ENCODE measurements at regions not wholly inside any gene's neighbourhood (a gene's known extent, or its start where the extent isn't known, plus 50 kb on each side); places are given as distances from the start of the nearest gene placed in this dataset.

DNA sequence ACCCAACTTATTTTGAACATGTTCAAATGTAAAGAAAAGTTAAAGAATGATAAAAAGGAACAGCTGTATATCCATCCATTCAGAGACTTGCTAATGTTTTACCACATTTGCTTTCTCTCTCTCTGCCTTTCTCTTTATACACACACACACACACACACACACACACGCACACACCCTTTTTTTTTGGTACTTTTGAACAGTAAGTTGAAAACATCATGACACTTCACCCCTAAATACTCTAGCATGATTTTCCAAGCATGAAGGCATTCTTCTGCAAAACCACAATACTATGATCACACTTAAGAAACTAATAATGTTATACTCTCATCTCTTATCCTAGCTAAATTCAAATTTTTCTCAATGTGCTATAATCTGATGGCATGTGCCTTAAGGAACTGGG lies 192.3 kb downstream of the UTRN start:
- Histone ChIP-seq H3K9me3 (ENCODE audit: low read length) (no peaks in the 10 kb centered on the region), H3K36me3 (replicated peaks in 1 of 2; ENCODE audit: control insufficient read depth in 1 of 2, insufficient read depth in 2 of 2, low read length in 2 of 2) (peaks cover 39 to 76% of the 10 kb centered on the region in 2 experiments), H3K4me2 (ENCODE audit: low read depth, low read length) (no peak overlapping the region), H3K79me2 (ENCODE audit: insufficient read depth, low read length) (no peaks in the 10 kb centered on the region), H3K27me3 (ENCODE audit: control insufficient read depth in 1 of 2, insufficient read depth in 2 of 2, low read length in 2 of 2) (no peaks in the 10 kb centered on the region), H3K4me1 (ENCODE audit: insufficient read depth, low read length) (peaks cover 9% of the 10 kb centered on the region), H2AFZ (ENCODE audit: low read length) (no peak overlapping the region), H3K9ac (ENCODE audit: insufficient read depth, low read depth, low read length) (no peak overlapping the region), H3K4me3 (replicated peaks in 1 of 3; ENCODE audit: insufficient read depth in 1 of 3, low read depth in 2 of 3, low read length in 3 of 3) (no peak overlapping the region), H3K27ac (ENCODE audit: extremely low read length, insufficient read depth, low read length) (no peak overlapping the region), H4K20me1 (ENCODE audit: insufficient read depth, low read length) (no peaks in the 10 kb centered on the region)
- TF ChIP-seq, protein P1, sequence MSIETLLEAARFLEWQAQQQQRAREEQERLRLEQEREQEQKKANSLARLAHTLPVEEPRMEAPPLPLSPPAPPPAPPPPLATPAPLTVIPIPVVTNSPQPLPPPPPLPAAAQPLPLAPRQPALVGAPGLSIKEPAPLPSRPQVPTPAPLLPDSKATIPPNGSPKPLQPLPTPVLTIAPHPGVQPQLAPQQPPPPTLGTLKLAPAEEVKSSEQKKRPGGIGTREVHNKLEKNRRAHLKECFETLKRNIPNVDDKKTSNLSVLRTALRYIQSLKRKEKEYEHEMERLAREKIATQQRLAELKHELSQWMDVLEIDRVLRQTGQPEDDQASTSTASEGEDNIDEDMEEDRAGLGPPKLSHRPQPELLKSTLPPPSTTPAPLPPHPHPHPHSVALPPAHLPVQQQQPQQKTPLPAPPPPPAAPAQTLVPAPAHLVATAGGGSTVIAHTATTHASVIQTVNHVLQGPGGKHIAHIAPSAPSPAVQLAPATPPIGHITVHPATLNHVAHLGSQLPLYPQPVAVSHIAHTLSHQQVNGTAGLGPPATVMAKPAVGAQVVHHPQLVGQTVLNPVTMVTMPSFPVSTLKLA (IDR thresholded peaks at IDR 0.05) = peak; percentile 23; the same call in 1 of the 2 replicates
- TF ChIP-seq, protein P2, sequence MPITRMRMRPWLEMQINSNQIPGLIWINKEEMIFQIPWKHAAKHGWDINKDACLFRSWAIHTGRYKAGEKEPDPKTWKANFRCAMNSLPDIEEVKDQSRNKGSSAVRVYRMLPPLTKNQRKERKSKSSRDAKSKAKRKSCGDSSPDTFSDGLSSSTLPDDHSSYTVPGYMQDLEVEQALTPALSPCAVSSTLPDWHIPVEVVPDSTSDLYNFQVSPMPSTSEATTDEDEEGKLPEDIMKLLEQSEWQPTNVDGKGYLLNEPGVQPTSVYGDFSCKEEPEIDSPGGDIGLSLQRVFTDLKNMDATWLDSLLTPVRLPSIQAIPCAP (CRISPR knock-in tag; IDR thresholded peaks at IDR 0.05; ENCODE audit: low read depth) = no peak
- ATAC-seq = no peak
- no peak for DNase-seq (ENCODE audit: low spot score)
- in situ Hi-C loops (cut with HindIII; ENCODE audit: extremely low pct_ligation_motif_present, low pct_unique_long_range_greater_than_20kb) = no loop called here
- POLR2A ChIA-PET = no interaction called here
- no TSS peak for BruUV-seq (replicated peaks)
- CTCF ChIA-PET (ENCODE audit: low intra/inter-chr PET ratio, low total read pairs) = no interaction called here
- FAIRE-seq = no peak
- 83% methylated on average over 1 of the region's 1 CpG for whole genome bisulfite sequencing (ENCODE audit: low lambda C conversion rate)
- intact Hi-C loops (cut with micrococcal nuclease; ENCODE audit: unreplicated experiment) = no loop called here

DNA sequence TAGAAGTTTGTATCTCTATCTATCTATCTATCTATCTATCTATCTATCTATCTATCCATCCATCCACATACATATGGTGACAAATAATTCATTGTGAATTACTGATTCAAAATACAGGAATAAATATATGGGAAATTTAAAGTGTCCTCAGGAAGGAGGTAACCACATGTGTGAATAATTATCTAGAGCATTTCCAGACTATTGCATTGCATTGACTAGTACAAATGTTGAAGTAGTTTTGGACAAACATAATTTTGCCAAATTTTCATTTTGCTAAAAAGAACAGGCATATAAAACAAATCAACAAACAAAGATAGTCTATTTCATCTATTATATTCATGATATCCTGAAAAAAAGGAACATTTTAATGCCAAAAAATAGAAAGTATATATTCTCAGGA lies 192.7 kb downstream of the UTRN start:
- CTCF ChIA-PET (ENCODE audit: low intra/inter-chr PET ratio, low total read pairs) = no interaction called here
- FAIRE-seq = no peak
- intact Hi-C loops (cut with micrococcal nuclease; ENCODE audit: unreplicated experiment) = no loop called here

More for the DNA sequence above, 192.7 kb downstream of the UTRN start:
- H3K4me1 ChIP-seq (ENCODE audit: insufficient read depth, low read length) = peaks cover 13% of the 10 kb centered on the region
- BruUV-seq (replicated peaks) = no TSS peak
- H3K27me3 ChIP-seq (ENCODE audit: control insufficient read depth in 1 of 2, insufficient read depth in 2 of 2, low read length in 2 of 2) = no peaks in the 10 kb centered on the region
- H3K4me3 ChIP-seq (replicated peaks in 1 of 3; ENCODE audit: insufficient read depth in 1 of 3, low read depth in 2 of 3, low read length in 3 of 3) = no peak overlapping the region
- in situ Hi-C loops (cut with HindIII; ENCODE audit: extremely low pct_ligation_motif_present, low pct_unique_long_range_greater_than_20kb) = no loop called here
- POLR2A ChIA-PET = no interaction called here
- DNase-seq (ENCODE audit: low spot score) (no peak), ATAC-seq (no peak)
- TF ChIP-seq ZNF225 (CRISPR knock-in tag; IDR thresholded peaks at IDR 0.05) (no peak), BRD4 (CRISPR knock-in tag; IDR thresholded peaks at IDR 0.05) (no peak), TAF15 (IDR thresholded peaks at IDR 0.05; ENCODE audit: low read depth, low read length, poor library complexity, severe bottlenecking) (no peak), FOXK2 (IDR thresholded peaks at IDR 0.05) (no peak), HMG20B (CRISPR knock-in tag; conservative IDR thresholded peaks at IDR 0.05) (no peak), RFXANK (CRISPR knock-in tag; IDR thresholded peaks at IDR 0.05) (no peak)
- TF ChIP-seq, protein P3, sequence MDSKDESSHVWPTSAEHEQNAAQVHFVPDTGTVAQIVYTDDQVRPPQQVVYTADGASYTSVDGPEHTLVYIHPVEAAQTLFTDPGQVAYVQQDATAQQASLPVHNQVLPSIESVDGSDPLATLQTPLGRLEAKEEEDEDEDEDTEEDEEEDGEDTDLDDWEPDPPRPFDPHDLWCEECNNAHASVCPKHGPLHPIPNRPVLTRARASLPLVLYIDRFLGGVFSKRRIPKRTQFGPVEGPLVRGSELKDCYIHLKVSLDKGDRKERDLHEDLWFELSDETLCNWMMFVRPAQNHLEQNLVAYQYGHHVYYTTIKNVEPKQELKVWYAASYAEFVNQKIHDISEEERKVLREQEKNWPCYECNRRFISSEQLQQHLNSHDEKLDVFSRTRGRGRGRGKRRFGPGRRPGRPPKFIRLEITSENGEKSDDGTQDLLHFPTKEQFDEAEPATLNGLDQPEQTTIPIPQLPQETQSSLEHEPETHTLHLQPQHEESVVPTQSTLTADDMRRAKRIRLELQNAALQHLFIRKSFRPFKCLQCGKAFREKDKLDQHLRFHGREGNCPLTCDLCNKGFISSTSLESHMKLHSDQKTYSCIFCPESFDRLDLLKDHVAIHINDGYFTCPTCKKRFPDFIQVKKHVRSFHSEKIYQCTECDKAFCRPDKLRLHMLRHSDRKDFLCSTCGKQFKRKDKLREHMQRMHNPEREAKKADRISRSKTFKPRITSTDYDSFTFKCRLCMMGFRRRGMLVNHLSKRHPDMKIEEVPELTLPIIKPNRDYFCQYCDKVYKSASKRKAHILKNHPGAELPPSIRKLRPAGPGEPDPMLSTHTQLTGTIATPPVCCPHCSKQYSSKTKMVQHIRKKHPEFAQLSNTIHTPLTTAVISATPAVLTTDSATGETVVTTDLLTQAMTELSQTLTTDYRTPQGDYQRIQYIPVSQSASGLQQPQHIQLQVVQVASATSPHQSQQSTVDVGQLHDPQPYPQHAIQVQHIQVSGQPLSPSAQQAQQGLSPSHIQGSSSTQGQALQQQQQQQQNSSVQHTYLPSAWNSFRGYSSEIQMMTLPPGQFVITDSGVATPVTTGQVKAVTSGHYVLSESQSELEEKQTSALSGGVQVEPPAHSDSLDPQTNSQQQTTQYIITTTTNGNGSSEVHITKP (CRISPR knock-in tag; IDR thresholded peaks at IDR 0.05; ENCODE audit: low read depth) = no peak
- TF ChIP-seq, protein P4, sequence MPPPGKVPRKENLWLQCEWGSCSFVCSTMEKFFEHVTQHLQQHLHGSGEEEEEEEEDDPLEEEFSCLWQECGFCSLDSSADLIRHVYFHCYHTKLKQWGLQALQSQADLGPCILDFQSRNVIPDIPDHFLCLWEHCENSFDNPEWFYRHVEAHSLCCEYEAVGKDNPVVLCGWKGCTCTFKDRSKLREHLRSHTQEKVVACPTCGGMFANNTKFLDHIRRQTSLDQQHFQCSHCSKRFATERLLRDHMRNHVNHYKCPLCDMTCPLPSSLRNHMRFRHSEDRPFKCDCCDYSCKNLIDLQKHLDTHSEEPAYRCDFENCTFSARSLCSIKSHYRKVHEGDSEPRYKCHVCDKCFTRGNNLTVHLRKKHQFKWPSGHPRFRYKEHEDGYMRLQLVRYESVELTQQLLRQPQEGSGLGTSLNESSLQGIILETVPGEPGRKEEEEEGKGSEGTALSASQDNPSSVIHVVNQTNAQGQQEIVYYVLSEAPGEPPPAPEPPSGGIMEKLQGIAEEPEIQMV (CRISPR knock-in tag; IDR thresholded peaks at IDR 0.05; ENCODE audit: low read depth) = no peak
- no peak overlapping the region for H3K27ac ChIP-seq (ENCODE audit: extremely low read length, insufficient read depth, low read length)
- peaks cover 37 to 75% of the 10 kb centered on the region in 2 experiments for H3K36me3 ChIP-seq (replicated peaks in 1 of 2; ENCODE audit: control insufficient read depth in 1 of 2, insufficient read depth in 2 of 2, low read length in 2 of 2)
- H4K20me1 ChIP-seq (ENCODE audit: insufficient read depth, low read length) = no peaks in the 10 kb centered on the region
- no peak overlapping the region for H2AFZ ChIP-seq (ENCODE audit: low read length)
- H3K9me3 ChIP-seq (ENCODE audit: low read length) = no peaks in the 10 kb centered on the region
- no peak overlapping the region for H3K9ac ChIP-seq (ENCODE audit: insufficient read depth, low read depth, low read length)
- H3K4me2 ChIP-seq (ENCODE audit: low read depth, low read length) = no peak overlapping the region
- H3K79me2 ChIP-seq (ENCODE audit: insufficient read depth, low read length) = no peaks in the 10 kb centered on the region

All from HepG2 (cell line).